Upper lobe of right lung (tissue), 1 donor: ENCODE measurements at regions not wholly inside any gene's neighbourhood (a gene's known extent, or its start where the extent isn't known, plus 50 kb on each side); places are given as distances from the start of the nearest gene placed in this dataset.

ENCODE experiments used
- ATAC-seq: fragments of 200-7000 bp; cut with Tn5 transposase; one replicate; pipeline ENCODE4 v1.9.1; 2020; ENCODE audit warnings: mild to moderate bottlenecking, moderate library complexity
- DNase-seq: peaks from one replicate; pipeline ENCODE4 v3.0.0-alpha.2; 2020
- H3K27ac ChIP-seq: fragments of 200-600 bp; one replicate; pipeline ENCODE4 v1.8.0; 2022
- H3K27me3 ChIP-seq: fragments of 200-600 bp; one replicate; pipeline ENCODE4 v1.8.0; 2022; ENCODE audit warnings: mild to moderate bottlenecking
- H3K36me3 ChIP-seq: fragments of 200-600 bp; one replicate; pipeline ENCODE4 v1.8.0; 2022
- H3K4me1 ChIP-seq: fragments of 200-600 bp; one replicate; pipeline ENCODE4 v1.8.0; 2022
- H3K4me3 ChIP-seq: fragments of 200-600 bp; one replicate; pipeline ENCODE4 v1.8.0; 2022; ENCODE audit warnings: mild to moderate bottlenecking
- H3K9me3 ChIP-seq: fragments of 200-600 bp; one replicate; pipeline ENCODE4 v1.8.0; 2022
- CTCF ChIP-seq: fragments of 200-600 bp; IDR thresholded peaks from one replicate; pipeline ENCODE4 v1.8.0; 2022; ENCODE audit warnings: antibody characterized with exemption
- intact Hi-C: fragments of 100-400 bp; cut with DNase I; formaldehyde crosslinking; loops from one replicate; pipeline ENCODE4 v1.11.0; 2022
- donor health status: DM: no; HTN: yes; CAD: no; lungs with severe emphysema.

- Histone ChIP-seq H3K27me3 (no peaks in the 10 kb centered on the region), H3K36me3 (no peaks in the 10 kb centered on the region), H3K4me3 (no peak overlapping the region), H3K4me1 (peaks cover 3% of the 10 kb centered on the region), H3K9me3 (no peaks in the 10 kb centered on the region), H3K27ac (no peak overlapping the region)
- TF ChIP-seq CTCF = no peak
- no peak for DNase-seq
- intact Hi-C loops = no loop called here
- no peak for ATAC-seq
These were observed 60.9 kb upstream of the RMDN2 start for GRCh38 chr2:37864217-37864616.

GRCh38 chr2:37865640-37866039 is 59.4 kb upstream of the RMDN2 start:
- ATAC-seq = no peak
- Histone ChIP-seq H3K4me3 (no peak overlapping the region), H3K9me3 (no peaks in the 10 kb centered on the region), H3K4me1 (peaks cover 3% of the 10 kb centered on the region), H3K36me3 (no peaks in the 10 kb centered on the region), H3K27me3 (no peaks in the 10 kb centered on the region), H3K27ac (no peak overlapping the region)
- DNase-seq = no peak
- intact Hi-C loops = no loop called here
- no peak for TF ChIP-seq CTCF

GRCh38 chr2:37866171-37866934 is 58.7 kb upstream of the RMDN2 start:
- intact Hi-C loops = no loop called here
- Histone ChIP-seq H3K36me3 (no peaks in the 10 kb centered on the region), H3K27me3 (no peaks in the 10 kb centered on the region), H3K9me3 (no peaks in the 10 kb centered on the region), H3K27ac (no peak overlapping the region), H3K4me3 (no peak overlapping the region), H3K4me1 (peaks cover 5% of the 10 kb centered on the region)
- DNase-seq (no peak), ATAC-seq (no peak)
- TF ChIP-seq CTCF = no peak

- Histone ChIP-seq H3K4me1 (peaks cover 6% of the 10 kb centered on the region), H3K9me3 (no peaks in the 10 kb centered on the region), H3K27me3 (no peaks in the 10 kb centered on the region), H3K36me3 (no peaks in the 10 kb centered on the region), H3K27ac (no peak overlapping the region), H3K4me3 (no peak overlapping the region)
- no peak for DNase-seq
- intact Hi-C loops = no loop called here
- ATAC-seq = no peak
- TF ChIP-seq CTCF = no peak
These were observed 57.9 kb upstream of the RMDN2 start for GRCh38 chr2:37867166-37867565.

- peaks cover 6% of the 10 kb centered on the region for H3K4me1 ChIP-seq
- ATAC-seq = peak; percentile 46
- H3K36me3 ChIP-seq = no peaks in the 10 kb centered on the region
- no peak overlapping the region for H3K4me3 ChIP-seq
- H3K9me3 ChIP-seq = no peaks in the 10 kb centered on the region
- TF ChIP-seq CTCF = no peak
- intact Hi-C loops = no loop called here
- no peaks in the 10 kb centered on the region for H3K27me3 ChIP-seq
- DNase-seq = no peak
- H3K27ac ChIP-seq = no peak overlapping the region
These were observed 56.2 kb upstream of the RMDN2 start for GRCh38 chr2:37868866-37869265.

- Histone ChIP-seq H3K4me1 (peaks cover 6% of the 10 kb centered on the region), H3K27me3 (no peaks in the 10 kb centered on the region), H3K4me3 (no peak overlapping the region), H3K36me3 (no peaks in the 10 kb centered on the region), H3K9me3 (no peaks in the 10 kb centered on the region), H3K27ac (no peak overlapping the region)
- DNase-seq = no peak
- no peak for ATAC-seq
- intact Hi-C loops = no loop called here
- no peak for TF ChIP-seq CTCF
These were observed 55.8 kb upstream of the RMDN2 start for GRCh38 chr2:37869304-37869703.
